Trophoblast cell (in vitro differentiated cells and primary cell): ENCODE measurements at regions not wholly inside any gene's neighbourhood (a gene's known extent, or its start where the extent isn't known, plus 50 kb on each side); places are given as distances from the start of the nearest gene placed in this dataset.
A peak's percentile ranks its signal among the peaks of the same experiment; 100 is the strongest.

Experiments used
- DNase-seq, 2 donors: peaks; one replicate each; pipeline ENCODE4 v3.0.0-alpha.2; 2016
- H2AFZ ChIP-seq: 2 replicates; pipeline ENCODE4 v1.6.1; 2013; ENCODE audit warnings: low read length, moderate library complexity, mild to moderate bottlenecking; ENCODE audit not compliant: insufficient read depth, poor library complexity
- H2AK5ac ChIP-seq: 2 replicates; pipeline ENCODE4 v1.6.1; 2013; ENCODE audit warnings: mild to moderate bottlenecking, low read length
- H2BK120ac ChIP-seq: 2 replicates; pipeline ENCODE4 v1.6.1; 2013; ENCODE audit warnings: low read length, mild to moderate bottlenecking, moderate library complexity; ENCODE audit not compliant: insufficient read depth, poor library complexity
- H2BK12ac ChIP-seq: 2 replicates; pipeline ENCODE4 v1.6.1; 2013; ENCODE audit warnings: mild to moderate bottlenecking, low read length, moderate library complexity
- H2BK5ac ChIP-seq: 2 replicates; pipeline ENCODE4 v1.6.1; 2013; ENCODE audit warnings: low read length, low read depth, moderate library complexity, mild to moderate bottlenecking; ENCODE audit not compliant: poor library complexity
- H3K14ac ChIP-seq: 2 replicates; pipeline ENCODE4 v1.6.1; 2013; ENCODE audit warnings: mild to moderate bottlenecking, low read length
- H3K18ac ChIP-seq: 2 replicates; pipeline ENCODE4 v1.6.1; 2013; ENCODE audit warnings: mild to moderate bottlenecking, low read length
- H3K23ac ChIP-seq: 2 replicates; pipeline ENCODE4 v1.6.1; 2013; ENCODE audit warnings: low read length
- H3K27ac ChIP-seq: 2 replicates; pipeline ENCODE4 v1.5.1; 2013; ENCODE audit warnings: low read depth, mild to moderate bottlenecking, inconsistent platforms, low read length, moderate library complexity
- H3K27me3 ChIP-seq: 2 replicates; pipeline ENCODE4 v1.6.1; 2013; ENCODE audit warnings: inconsistent platforms, mild to moderate bottlenecking, low read length, moderate library complexity; ENCODE audit not compliant: insufficient read depth
- H3K36me3 ChIP-seq, 2 experiments: 1 replicate in 1 of 2; 2 replicates in 1 of 2; pipeline ENCODE4 v1.6.1; 2013; ENCODE audit warnings: low read length in 2 of 2, mild to moderate bottlenecking in 2 of 2, moderate library complexity in 1 of 2; ENCODE audit not compliant: insufficient read depth in 2 of 2, control insufficient read depth in 1 of 2
- H3K4ac ChIP-seq: 2 replicates; pipeline ENCODE4 v1.6.1; 2013; ENCODE audit warnings: low read depth, mild to moderate bottlenecking, low read length, moderate library complexity
- H3K4me1 ChIP-seq, 2 experiments: 1 replicate in 1 of 2; 2 replicates in 1 of 2; pipeline ENCODE4 v1.6.1; 2013; ENCODE audit warnings: low read length in 2 of 2, mild to moderate bottlenecking in 2 of 2, moderate library complexity in 1 of 2; ENCODE audit not compliant: insufficient read depth in 2 of 2, control insufficient read depth in 1 of 2
- H3K4me2 ChIP-seq: 2 replicates; pipeline ENCODE4 v1.6.1; 2013; ENCODE audit warnings: inconsistent platforms, mild to moderate bottlenecking, low read length, moderate library complexity
- H3K4me3 ChIP-seq: 2 replicates; pipeline ENCODE4 v1.5.1; 2013; ENCODE audit warnings: mild to moderate bottlenecking, low read depth, low read length, inconsistent platforms
- H3K79me1 ChIP-seq: one replicate; pipeline ENCODE4 v1.6.1; 2013; ENCODE audit warnings: low read length
- H3K79me2 ChIP-seq: 2 replicates; pipeline ENCODE4 v1.6.1; 2013; ENCODE audit warnings: low read length, mild to moderate bottlenecking; ENCODE audit not compliant: control insufficient read depth, insufficient read depth, poor library complexity
- H3K9ac ChIP-seq: 2 replicates; pipeline ENCODE4 v1.6.1; 2013; ENCODE audit warnings: mild to moderate bottlenecking, low read length
- H3K9me3 ChIP-seq: 2 replicates; pipeline ENCODE4 v1.6.1; 2013; ENCODE audit warnings: low read depth, mild to moderate bottlenecking, control low read depth, inconsistent platforms, low read length; ENCODE audit not compliant: insufficient read depth
- H4K12ac ChIP-seq: 2 replicates; pipeline ENCODE4 v1.6.1; 2013; ENCODE audit warnings: low read depth, mild to moderate bottlenecking, low read length, moderate library complexity
- H4K8ac ChIP-seq: 2 replicates; pipeline ENCODE4 v1.6.1; 2013; ENCODE audit warnings: low read depth, mild to moderate bottlenecking, low read length, moderate library complexity
- H4K91ac ChIP-seq: one replicate; pipeline ENCODE4 v1.6.1; 2013; ENCODE audit warnings: low read depth, mild to moderate bottlenecking, low read length, moderate library complexity
- WGBS: extraction: QIAGEN DNeasy Blood & Tissue Kit; methylation state at CpG from one replicate; pipeline ENCODE4 v1.1.7; 2013; ENCODE audit warnings: missing lambda C conversion rate; ENCODE audit not compliant: insufficient read length, insufficient coverage; ENCODE audit errors: extremely low coverage; 5-methylcytosine and 5-hydroxymethylcytosine counted together

DNA sequence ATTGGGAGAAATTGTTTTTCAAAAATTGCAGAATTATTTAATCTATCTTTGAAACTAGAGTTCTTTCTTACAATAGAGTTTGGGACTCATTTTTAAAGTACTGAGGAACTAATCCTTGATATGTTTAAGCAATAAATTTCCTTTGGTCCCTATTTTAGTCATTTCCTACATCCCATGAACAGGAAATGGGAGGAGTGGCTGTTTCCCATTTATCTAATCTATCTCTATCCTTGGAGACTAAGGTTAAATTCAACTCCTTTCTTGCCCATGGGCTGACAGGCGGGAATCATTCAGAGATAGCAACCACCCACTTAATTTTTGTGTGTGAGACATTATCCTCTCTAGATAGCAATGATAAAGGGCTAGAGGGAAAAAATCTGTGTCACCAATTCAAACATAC, 131.6 kb upstream of the EMCN start:
- no peak overlapping the region for H4K8ac ChIP-seq
- no peak overlapping the region for H3K23ac ChIP-seq
- H3K79me1 ChIP-seq, result no peaks in the 10 kb centered on the region
- no peaks in the 10 kb centered on the region for H3K79me2 ChIP-seq
- no peak overlapping the region for H2BK5ac ChIP-seq
- peaks cover 0 to 2% of the 10 kb centered on the region in 2 experiments for H3K4me1 ChIP-seq
- H3K9me3 ChIP-seq, result no peaks in the 10 kb centered on the region
- H3K4ac ChIP-seq, result no peak overlapping the region
- no peak overlapping the region for H3K4me2 ChIP-seq
- no peak overlapping the region for H4K12ac ChIP-seq
- H4K91ac ChIP-seq, result no peak overlapping the region
- H3K36me3 ChIP-seq, result no peaks in the 10 kb centered on the region
- WGBS, result no CpG with 5 or more reads among the region's 1 CpG
- H2BK120ac ChIP-seq, result no peak overlapping the region
- H2BK12ac ChIP-seq, result no peak overlapping the region
- no peaks in the 10 kb centered on the region for H3K27me3 ChIP-seq
- no peak overlapping the region for H3K18ac ChIP-seq
- H3K4me3 ChIP-seq, result no peak overlapping the region
- no peak overlapping the region for H2AFZ ChIP-seq
- no peak overlapping the region for H2AK5ac ChIP-seq
- H3K9ac ChIP-seq, result no peak overlapping the region
- no peak overlapping the region for H3K27ac ChIP-seq
- DNase-seq, result peak in 1 of 2 donors; percentile 46
- no peak overlapping the region for H3K14ac ChIP-seq

DNA sequence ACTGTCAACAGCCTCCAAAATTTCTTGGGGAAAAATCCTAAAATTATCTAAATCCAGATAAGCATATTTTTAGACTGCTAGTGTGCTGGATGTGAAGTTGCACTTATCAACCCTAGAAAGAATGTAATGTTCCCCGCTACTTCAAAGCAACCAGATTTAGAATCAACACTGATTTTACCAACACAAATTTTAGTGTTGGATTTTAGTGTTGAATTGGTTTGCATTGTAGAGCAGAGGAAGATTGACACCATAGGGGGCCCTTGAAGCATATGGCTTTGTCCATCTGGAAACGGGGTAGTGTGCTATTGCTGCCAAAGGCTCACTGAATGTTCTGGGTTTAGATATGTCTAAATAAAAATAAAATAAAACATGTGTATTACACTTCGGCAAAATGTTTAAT, 126.3 kb upstream of the EMCN start:
- H3K4me3 ChIP-seq, result no peak overlapping the region
- H3K14ac ChIP-seq, result no peak overlapping the region
- no peaks in the 10 kb centered on the region for H3K4me1 ChIP-seq
- no peaks in the 10 kb centered on the region for H3K79me2 ChIP-seq
- H2AFZ ChIP-seq, result no peak overlapping the region
- no peaks in the 10 kb centered on the region for H3K9me3 ChIP-seq
- H3K27me3 ChIP-seq, result no peaks in the 10 kb centered on the region
- no peak overlapping the region for H4K12ac ChIP-seq
- H3K18ac ChIP-seq, result no peak overlapping the region
- H3K79me1 ChIP-seq, result no peaks in the 10 kb centered on the region
- H2BK12ac ChIP-seq, result no peak overlapping the region
- no peak for DNase-seq
- H3K4me2 ChIP-seq, result no peak overlapping the region
- H3K23ac ChIP-seq, result no peak overlapping the region
- no peak overlapping the region for H3K9ac ChIP-seq
- H2BK5ac ChIP-seq, result no peak overlapping the region
- no peak overlapping the region for H4K91ac ChIP-seq
- H2BK120ac ChIP-seq, result no peak overlapping the region
- H3K4ac ChIP-seq, result no peak overlapping the region
- no peaks in the 10 kb centered on the region for H3K36me3 ChIP-seq
- no peak overlapping the region for H3K27ac ChIP-seq
- H4K8ac ChIP-seq, result no peak overlapping the region
- WGBS, result no CpG with 5 or more reads among the region's 3 CpGs
- no peak overlapping the region for H2AK5ac ChIP-seq

GRCh38 chr4:100641336-100641735, 123.5 kb upstream of the EMCN start:
- Histone ChIP-seq H2AFZ (no peak overlapping the region), H3K23ac (no peak overlapping the region), H3K27ac (no peak overlapping the region), H3K4me3 (no peak overlapping the region), H3K14ac (no peak overlapping the region), H2BK12ac (no peak overlapping the region), H3K4me1 (no peaks in the 10 kb centered on the region), H3K36me3 (no peaks in the 10 kb centered on the region), H3K79me2 (no peaks in the 10 kb centered on the region), H3K4ac (no peak overlapping the region), H3K4me2 (no peak overlapping the region), H4K8ac (no peak overlapping the region), H3K18ac (no peak overlapping the region), H3K9me3 (no peaks in the 10 kb centered on the region), H3K27me3 (no peaks in the 10 kb centered on the region), H2BK120ac (no peak overlapping the region), H2BK5ac (no peak overlapping the region), H4K12ac (no peak overlapping the region), H3K9ac (no peak overlapping the region), H2AK5ac (no peak overlapping the region), H4K91ac (no peak overlapping the region), H3K79me1 (no peaks in the 10 kb centered on the region)
- DNase-seq, result no peak

- no peak overlapping the region for H3K23ac ChIP-seq
- no peak overlapping the region for H4K91ac ChIP-seq
- H3K27ac ChIP-seq, result no peak overlapping the region
- H3K9ac ChIP-seq, result no peak overlapping the region
- no peak overlapping the region for H3K4ac ChIP-seq
- no peak overlapping the region for H3K18ac ChIP-seq
- H4K8ac ChIP-seq, result no peak overlapping the region
- no peak overlapping the region for H2AK5ac ChIP-seq
- no peak overlapping the region for H4K12ac ChIP-seq
- H2BK5ac ChIP-seq, result no peak overlapping the region
- no peak overlapping the region for H2AFZ ChIP-seq
- no peak overlapping the region for H3K4me2 ChIP-seq
- no peaks in the 10 kb centered on the region for H3K79me1 ChIP-seq
- no peaks in the 10 kb centered on the region for H3K27me3 ChIP-seq
- H3K79me2 ChIP-seq, result no peaks in the 10 kb centered on the region
- peak; percentile 84 to 93 for DNase-seq
- no peak overlapping the region for H2BK12ac ChIP-seq
- peaks cover 2% of the 10 kb centered on the region for H3K9me3 ChIP-seq
- no peak overlapping the region for H2BK120ac ChIP-seq
- H3K4me1 ChIP-seq, result peaks cover 3 to 6% of the 10 kb centered on the region in 2 experiments
- no peaks in the 10 kb centered on the region for H3K36me3 ChIP-seq
- H3K14ac ChIP-seq, result no peak overlapping the region
- no peak overlapping the region for H3K4me3 ChIP-seq
Observed at GRCh38 chr4:100635899-100636298, 118.1 kb upstream of the EMCN start.

DNA sequence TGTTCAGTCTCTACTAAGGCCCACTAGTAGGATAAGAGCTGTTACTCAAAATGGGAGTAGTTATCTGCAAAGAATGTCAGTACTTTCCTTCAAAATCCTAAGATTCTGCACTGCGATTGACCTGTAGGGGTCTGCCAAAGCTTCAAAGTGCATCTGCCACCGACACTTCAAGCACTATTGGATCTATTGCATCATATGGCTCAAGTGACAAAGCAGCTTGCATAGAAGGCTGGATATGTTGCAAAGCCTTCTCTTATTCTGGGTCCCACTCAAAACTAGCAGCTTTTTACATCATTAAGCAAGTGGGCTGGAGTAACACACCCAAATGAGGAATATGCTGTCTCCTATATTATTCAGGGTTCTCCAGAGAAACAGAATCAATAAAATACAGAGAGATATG, 115.4 kb upstream of the EMCN start:
- Histone ChIP-seq H2BK12ac (no peak overlapping the region), H3K4me2 (no peak overlapping the region), H3K9me3 (peaks cover 2% of the 10 kb centered on the region), H3K27me3 (no peaks in the 10 kb centered on the region), H3K18ac (no peak overlapping the region), H4K91ac (no peak overlapping the region), H2BK5ac (no peak overlapping the region), H3K79me2 (no peaks in the 10 kb centered on the region), H3K23ac (no peak overlapping the region), H3K9ac (no peak overlapping the region), H2AFZ (no peak overlapping the region), H3K4me1 (peaks cover 3 to 6% of the 10 kb centered on the region in 2 experiments), H2AK5ac (no peak overlapping the region), H2BK120ac (no peak overlapping the region), H4K8ac (no peak overlapping the region), H3K27ac (no peak overlapping the region), H4K12ac (no peak overlapping the region), H3K14ac (no peak overlapping the region), H3K79me1 (no peaks in the 10 kb centered on the region), H3K4ac (no peak overlapping the region), H3K4me3 (no peak overlapping the region), H3K36me3 (no peaks in the 10 kb centered on the region)
- WGBS, result no CpG with 5 or more reads among the region's 2 CpGs
- DNase-seq, result peak; percentile 34 to 82
